GM23338 (cell line): ENCODE measurements at regions not wholly inside any gene's neighbourhood (a gene's known extent, or its start where the extent isn't known, plus 50 kb on each side); places are given as distances from the start of the nearest gene placed in this dataset.

Source experiments
- EZH2 ChIP-seq: fragments of 200-600 bp; sonication (generic); IDR thresholded peaks from one replicate; pipeline ENCODE4 v1.8.0; 2017; ENCODE audit warnings: antibody characterized with exemption, mild to moderate bottlenecking, low read depth; ENCODE audit not compliant: unreplicated experiment
- JUNB ChIP-seq: IDR thresholded peaks from one replicate; pipeline ENCODE4 v1.6.1; 2016; ENCODE audit warnings: antibody characterized with exemption; ENCODE audit not compliant: unreplicated experiment
- ZNF114 ChIP-seq: fragments of 250-450 bp; sonication (Bioruptor Pico); IDR thresholded peaks from 2 replicates; pipeline ENCODE4 v1.5.0; 2020; ENCODE audit warnings: mild to moderate bottlenecking, moderate library complexity
- TF ChIP-seq, protein P1 (sequence below): fragments of 250-450 bp; sonication (Bioruptor Pico); IDR thresholded peaks from 2 replicates; pipeline ENCODE4 v1.5.0; 2020; ENCODE audit warnings: mild to moderate bottlenecking, moderate library complexity
- TF ChIP-seq, protein P2 (sequence below): IDR thresholded peaks from one replicate; pipeline ENCODE4 v1.6.1; 2018; ENCODE audit warnings: antibody characterized with exemption; ENCODE audit not compliant: unreplicated experiment
- TF ChIP-seq, protein P3 (sequence below), 2 experiments: fragments of 200-600 bp in 1 of 2; sonication (generic) in 1 of 2; conservative IDR thresholded peaks; 2 replicates each; pipeline versions ENCODE4 v1.5.1 to v1.6.1; 2016 to 2017; ENCODE audit warnings: antibody characterized with exemption in 2 of 2, low read depth in 2 of 2, mild to moderate bottlenecking in 2 of 2, moderate library complexity in 1 of 2

DNA sequence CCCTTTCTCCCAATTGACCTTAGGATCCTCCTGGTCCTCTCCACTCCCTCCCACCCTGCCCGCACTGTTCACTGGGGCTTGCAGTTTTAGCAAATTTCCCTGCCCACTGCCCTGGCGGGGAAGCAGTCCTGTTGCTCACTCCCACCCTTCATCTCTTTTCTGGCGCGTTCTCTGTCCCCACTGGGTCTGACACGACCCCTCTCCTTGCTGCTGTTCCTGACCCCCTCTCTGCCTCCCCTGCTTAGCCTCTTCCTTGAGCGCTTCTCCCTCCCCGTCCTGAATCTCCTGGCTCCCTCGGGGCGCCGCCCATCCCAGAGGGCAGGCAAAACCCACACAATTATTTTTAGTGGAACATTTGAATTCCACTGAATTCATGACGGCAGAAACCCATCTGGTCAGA lies 1796.4 kb downstream of the TP53TG3F start (continued):
- TF ChIP-seq, protein P1, sequence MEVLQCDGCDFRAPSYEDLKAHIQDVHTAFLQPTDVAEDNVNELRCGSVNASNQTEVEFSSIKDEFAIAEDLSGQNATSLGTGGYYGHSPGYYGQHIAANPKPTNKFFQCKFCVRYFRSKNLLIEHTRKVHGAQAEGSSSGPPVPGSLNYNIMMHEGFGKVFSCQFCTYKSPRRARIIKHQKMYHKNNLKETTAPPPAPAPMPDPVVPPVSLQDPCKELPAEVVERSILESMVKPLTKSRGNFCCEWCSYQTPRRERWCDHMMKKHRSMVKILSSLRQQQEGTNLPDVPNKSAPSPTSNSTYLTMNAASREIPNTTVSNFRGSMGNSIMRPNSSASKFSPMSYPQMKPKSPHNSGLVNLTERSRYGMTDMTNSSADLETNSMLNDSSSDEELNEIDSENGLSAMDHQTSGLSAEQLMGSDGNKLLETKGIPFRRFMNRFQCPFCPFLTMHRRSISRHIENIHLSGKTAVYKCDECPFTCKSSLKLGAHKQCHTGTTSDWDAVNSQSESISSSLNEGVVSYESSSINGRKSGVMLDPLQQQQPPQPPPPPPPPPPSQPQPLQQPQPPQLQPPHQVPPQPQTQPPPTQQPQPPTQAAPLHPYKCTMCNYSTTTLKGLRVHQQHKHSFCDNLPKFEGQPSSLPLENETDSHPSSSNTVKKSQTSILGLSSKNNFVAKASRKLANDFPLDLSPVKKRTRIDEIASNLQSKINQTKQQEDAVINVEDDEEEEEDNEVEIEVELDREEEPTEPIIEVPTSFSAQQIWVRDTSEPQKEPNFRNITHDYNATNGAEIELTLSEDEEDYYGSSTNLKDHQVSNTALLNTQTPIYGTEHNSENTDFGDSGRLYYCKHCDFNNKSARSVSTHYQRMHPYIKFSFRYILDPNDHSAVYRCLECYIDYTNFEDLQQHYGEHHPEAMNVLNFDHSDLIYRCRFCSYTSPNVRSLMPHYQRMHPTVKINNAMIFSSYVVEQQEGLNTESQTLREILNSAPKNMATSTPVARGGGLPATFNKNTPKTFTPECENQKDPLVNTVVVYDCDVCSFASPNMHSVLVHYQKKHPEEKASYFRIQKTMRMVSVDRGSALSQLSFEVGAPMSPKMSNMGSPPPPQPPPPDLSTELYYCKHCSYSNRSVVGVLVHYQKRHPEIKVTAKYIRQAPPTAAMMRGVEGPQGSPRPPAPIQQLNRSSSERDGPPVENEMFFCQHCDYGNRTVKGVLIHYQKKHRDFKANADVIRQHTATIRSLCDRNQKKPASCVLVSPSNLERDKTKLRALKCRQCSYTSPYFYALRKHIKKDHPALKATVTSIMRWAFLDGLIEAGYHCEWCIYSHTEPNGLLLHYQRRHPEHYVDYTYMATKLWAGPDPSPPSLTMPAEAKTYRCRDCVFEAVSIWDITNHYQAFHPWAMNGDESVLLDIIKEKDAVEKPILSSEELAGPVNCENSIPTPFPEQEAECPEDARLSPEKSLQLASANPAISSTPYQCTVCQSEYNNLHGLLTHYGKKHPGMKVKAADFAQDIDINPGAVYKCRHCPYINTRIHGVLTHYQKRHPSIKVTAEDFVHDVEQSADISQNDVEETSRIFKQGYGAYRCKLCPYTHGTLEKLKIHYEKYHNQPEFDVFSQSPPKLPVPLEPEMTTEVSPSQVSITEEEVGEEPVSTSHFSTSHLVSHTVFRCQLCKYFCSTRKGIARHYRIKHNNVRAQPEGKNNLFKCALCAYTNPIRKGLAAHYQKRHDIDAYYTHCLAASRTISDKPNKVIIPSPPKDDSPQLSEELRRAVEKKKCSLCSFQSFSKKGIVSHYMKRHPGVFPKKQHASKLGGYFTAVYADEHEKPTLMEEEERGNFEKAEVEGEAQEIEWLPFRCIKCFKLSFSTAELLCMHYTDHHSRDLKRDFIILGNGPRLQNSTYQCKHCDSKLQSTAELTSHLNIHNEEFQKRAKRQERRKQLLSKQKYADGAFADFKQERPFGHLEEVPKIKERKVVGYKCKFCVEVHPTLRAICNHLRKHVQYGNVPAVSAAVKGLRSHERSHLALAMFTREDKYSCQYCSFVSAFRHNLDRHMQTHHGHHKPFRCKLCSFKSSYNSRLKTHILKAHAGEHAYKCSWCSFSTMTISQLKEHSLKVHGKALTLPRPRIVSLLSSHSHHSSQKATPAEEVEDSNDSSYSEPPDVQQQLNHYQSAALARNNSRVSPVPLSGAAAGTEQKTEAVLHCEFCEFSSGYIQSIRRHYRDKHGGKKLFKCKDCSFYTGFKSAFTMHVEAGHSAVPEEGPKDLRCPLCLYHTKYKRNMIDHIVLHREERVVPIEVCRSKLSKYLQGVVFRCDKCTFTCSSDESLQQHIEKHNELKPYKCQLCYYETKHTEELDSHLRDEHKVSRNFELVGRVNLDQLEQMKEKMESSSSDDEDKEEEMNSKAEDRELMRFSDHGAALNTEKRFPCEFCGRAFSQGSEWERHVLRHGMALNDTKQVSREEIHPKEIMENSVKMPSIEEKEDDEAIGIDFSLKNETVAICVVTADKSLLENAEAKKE (CRISPR knock-in tag), result no peak
- TF ChIP-seq EZH2, result no peak
- no peak for TF ChIP-seq ZNF114 (CRISPR knock-in tag)
- TF ChIP-seq, protein P2, sequence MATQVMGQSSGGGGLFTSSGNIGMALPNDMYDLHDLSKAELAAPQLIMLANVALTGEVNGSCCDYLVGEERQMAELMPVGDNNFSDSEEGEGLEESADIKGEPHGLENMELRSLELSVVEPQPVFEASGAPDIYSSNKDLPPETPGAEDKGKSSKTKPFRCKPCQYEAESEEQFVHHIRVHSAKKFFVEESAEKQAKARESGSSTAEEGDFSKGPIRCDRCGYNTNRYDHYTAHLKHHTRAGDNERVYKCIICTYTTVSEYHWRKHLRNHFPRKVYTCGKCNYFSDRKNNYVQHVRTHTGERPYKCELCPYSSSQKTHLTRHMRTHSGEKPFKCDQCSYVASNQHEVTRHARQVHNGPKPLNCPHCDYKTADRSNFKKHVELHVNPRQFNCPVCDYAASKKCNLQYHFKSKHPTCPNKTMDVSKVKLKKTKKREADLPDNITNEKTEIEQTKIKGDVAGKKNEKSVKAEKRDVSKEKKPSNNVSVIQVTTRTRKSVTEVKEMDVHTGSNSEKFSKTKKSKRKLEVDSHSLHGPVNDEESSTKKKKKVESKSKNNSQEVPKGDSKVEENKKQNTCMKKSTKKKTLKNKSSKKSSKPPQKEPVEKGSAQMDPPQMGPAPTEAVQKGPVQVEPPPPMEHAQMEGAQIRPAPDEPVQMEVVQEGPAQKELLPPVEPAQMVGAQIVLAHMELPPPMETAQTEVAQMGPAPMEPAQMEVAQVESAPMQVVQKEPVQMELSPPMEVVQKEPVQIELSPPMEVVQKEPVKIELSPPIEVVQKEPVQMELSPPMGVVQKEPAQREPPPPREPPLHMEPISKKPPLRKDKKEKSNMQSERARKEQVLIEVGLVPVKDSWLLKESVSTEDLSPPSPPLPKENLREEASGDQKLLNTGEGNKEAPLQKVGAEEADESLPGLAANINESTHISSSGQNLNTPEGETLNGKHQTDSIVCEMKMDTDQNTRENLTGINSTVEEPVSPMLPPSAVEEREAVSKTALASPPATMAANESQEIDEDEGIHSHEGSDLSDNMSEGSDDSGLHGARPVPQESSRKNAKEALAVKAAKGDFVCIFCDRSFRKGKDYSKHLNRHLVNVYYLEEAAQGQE, result no peak
- TF ChIP-seq JUNB, result no peak
- TF ChIP-seq, protein P3, sequence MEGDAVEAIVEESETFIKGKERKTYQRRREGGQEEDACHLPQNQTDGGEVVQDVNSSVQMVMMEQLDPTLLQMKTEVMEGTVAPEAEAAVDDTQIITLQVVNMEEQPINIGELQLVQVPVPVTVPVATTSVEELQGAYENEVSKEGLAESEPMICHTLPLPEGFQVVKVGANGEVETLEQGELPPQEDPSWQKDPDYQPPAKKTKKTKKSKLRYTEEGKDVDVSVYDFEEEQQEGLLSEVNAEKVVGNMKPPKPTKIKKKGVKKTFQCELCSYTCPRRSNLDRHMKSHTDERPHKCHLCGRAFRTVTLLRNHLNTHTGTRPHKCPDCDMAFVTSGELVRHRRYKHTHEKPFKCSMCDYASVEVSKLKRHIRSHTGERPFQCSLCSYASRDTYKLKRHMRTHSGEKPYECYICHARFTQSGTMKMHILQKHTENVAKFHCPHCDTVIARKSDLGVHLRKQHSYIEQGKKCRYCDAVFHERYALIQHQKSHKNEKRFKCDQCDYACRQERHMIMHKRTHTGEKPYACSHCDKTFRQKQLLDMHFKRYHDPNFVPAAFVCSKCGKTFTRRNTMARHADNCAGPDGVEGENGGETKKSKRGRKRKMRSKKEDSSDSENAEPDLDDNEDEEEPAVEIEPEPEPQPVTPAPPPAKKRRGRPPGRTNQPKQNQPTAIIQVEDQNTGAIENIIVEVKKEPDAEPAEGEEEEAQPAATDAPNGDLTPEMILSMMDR (conservative IDR thresholded peaks at IDR 0.05; ENCODE audit: low read depth in 2 of 2), result no peak
